Brain microvascular endothelial cell (primary cell): ENCODE measurements at regions not wholly inside any gene's neighbourhood (a gene's known extent, or its start where the extent isn't known, plus 50 kb on each side); places are given as distances from the start of the nearest gene placed in this dataset.

Source experiments
- DNase-seq: peaks from one replicate; pipeline ENCODE4 v3.0.0-alpha.2; 2020
- H3K27ac ChIP-seq: fragments of 250-450 bp; sonication (Bioruptor Pico); 2 replicates; pipeline ENCODE4 v1.5.1; 2020; ENCODE audit warnings: mild to moderate bottlenecking, moderate library complexity
- H3K27me3 ChIP-seq: fragments of 250-450 bp; sonication (Bioruptor Pico); replicated peaks from 2 replicates; pipeline ENCODE4 v1.5.1; 2020; ENCODE audit warnings: mild to moderate bottlenecking
- H3K36me3 ChIP-seq: fragments of 250-450 bp; sonication (Bioruptor Pico); replicated peaks from 2 replicates; pipeline ENCODE4 v1.5.1; 2020; ENCODE audit warnings: mild to moderate bottlenecking
- H3K4me3 ChIP-seq: 2 replicates; pipeline ENCODE4 v1.5.1; 2011; ENCODE audit warnings: low read depth, mild to moderate bottlenecking, control low read depth, low read length, moderate library complexity
- in situ Hi-C: cut with HindIII; loops from 2 replicates; pipeline ENCODE4 v1.10.0; 2017; ENCODE audit warnings: low sequenced_read_pairs, low pct_ligation_motif_present
- TF ChIP-seq, protein P1 (sequence below): IDR thresholded peaks from 2 replicates; pipeline ENCODE4 v1.5.1; 2011; ENCODE audit warnings: low read depth, mild to moderate bottlenecking, moderate library complexity, low read length, control low read depth, inconsistent platforms; ENCODE audit errors: missing control alignments

DNA sequence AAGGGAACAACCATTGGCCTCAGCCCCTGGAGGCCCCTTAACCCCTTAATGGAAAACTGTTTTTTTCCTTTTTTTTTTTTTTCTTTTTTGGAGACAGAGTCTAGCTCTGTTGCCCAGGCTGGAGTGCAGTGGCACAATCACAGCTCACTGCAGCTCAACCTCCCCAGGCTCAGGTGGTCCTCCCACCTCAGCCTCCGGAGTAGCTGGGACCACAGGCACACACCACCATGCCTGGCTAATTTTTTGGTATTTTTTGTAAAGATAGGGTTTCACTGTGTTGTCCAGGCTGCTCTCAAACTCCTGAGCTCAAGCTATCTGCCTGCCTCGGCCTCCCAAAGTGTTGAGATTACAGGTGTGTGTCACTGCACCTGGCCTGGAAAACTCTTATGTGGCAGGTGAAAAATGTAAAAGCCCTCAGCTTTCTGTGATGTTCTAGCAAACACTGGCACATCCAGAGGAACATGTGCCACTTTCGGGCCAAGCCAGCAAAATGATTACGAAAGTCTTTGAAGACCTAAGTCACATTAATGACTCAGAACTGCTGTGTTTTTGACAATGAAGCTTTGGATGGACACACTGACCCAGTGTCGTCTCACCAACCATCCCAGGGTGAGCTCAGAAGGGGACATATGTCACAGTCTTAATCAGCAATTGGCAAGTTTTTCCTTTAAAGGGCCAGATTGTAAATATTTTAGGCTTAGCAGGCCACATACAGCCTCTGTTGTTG, 189.3 kb upstream of the TPM1 start:
- TF ChIP-seq, protein P1, sequence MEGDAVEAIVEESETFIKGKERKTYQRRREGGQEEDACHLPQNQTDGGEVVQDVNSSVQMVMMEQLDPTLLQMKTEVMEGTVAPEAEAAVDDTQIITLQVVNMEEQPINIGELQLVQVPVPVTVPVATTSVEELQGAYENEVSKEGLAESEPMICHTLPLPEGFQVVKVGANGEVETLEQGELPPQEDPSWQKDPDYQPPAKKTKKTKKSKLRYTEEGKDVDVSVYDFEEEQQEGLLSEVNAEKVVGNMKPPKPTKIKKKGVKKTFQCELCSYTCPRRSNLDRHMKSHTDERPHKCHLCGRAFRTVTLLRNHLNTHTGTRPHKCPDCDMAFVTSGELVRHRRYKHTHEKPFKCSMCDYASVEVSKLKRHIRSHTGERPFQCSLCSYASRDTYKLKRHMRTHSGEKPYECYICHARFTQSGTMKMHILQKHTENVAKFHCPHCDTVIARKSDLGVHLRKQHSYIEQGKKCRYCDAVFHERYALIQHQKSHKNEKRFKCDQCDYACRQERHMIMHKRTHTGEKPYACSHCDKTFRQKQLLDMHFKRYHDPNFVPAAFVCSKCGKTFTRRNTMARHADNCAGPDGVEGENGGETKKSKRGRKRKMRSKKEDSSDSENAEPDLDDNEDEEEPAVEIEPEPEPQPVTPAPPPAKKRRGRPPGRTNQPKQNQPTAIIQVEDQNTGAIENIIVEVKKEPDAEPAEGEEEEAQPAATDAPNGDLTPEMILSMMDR: no peak
- Histone ChIP-seq H3K27me3 (no peaks in the 10 kb centered on the region), H3K4me3 (no peak overlapping the region), H3K36me3 (no peaks in the 10 kb centered on the region), H3K27ac (no peak overlapping the region)
- DNase-seq: no peak
- in situ Hi-C loops: no loop called here

DNA sequence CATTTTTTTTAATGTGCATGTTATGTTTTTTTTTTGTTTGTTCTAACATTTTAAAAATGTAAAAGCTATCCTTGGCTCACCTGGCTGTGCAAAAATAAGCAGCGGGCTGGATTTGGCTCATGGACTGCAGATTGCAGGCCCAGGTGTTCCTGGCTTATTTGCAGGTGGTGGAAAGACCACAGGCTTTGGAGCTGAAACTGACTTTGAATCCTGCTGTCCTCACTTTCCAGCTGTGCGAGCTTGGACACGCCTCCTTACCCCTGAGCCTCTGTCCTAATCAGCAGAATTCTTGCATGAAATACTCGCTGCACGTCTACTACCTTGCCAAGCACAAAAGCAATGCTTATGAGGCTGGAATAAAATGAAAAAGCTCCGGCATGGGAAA, 188.7 kb upstream of the TPM1 start:
- DNase-seq: no peak
- in situ Hi-C loops: no loop called here
- Histone ChIP-seq H3K4me3 (no peak overlapping the region), H3K27me3 (no peaks in the 10 kb centered on the region), H3K36me3 (no peaks in the 10 kb centered on the region), H3K27ac (no peak overlapping the region)
- TF ChIP-seq, protein P1: no peak

DNA sequence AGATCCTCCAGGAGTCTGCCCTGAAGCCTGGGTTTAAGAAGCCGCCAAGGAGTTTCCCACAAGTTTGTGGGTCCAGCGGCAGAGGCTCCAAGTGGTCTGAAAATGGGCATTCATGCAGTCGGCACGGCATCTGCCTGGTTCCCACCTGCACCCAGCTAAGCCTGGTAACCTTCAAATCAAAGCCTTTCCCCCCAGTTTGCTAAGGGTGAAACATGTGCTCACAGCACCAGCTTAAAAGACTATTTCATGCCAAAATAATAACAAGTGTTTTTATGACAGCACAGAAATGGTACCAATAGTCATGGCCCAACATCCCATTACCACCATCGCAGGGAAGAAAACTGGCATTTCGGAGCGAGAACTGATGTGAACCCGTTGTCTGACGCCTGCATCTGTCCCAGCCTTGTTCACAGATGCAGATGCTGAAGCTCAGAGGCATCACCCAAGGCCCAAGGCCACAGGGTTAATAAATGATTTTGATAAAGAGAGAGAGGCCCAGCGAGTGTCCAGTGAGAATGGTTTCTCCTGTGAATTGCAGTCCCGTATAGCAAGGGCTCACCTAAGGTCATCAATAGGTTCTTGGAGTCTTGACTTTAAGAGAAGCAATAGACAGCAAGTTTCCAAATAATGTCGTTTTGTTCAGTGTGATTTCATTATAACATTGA, 188.0 kb upstream of the TPM1 start:
- Histone ChIP-seq H3K4me3 (no peak overlapping the region), H3K27ac (no peak overlapping the region), H3K36me3 (no peaks in the 10 kb centered on the region), H3K27me3 (no peaks in the 10 kb centered on the region)
- TF ChIP-seq, protein P1: no peak
- no peak for DNase-seq
- in situ Hi-C loops: no loop called here

DNA sequence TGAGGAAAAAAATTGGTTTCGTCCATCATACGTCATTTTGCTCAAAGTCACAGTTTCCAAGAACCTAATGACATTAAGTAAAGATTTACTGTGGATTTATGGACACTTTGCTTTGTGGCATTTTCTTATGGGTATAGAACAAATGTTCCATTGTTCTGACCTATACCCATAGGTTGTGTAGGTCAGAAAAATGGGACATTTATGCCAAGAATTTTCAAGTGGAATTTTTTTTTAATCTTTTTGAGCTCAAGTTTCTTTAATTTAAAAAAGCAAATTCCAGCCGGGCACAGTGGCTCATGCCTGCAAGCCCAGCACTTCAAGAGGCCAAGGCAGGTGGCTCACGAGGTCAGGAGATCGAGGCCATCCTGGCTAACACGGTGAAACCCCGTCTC, 187.5 kb upstream of the TPM1 start:
- no peak overlapping the region for H3K4me3 ChIP-seq
- TF ChIP-seq, protein P1: no peak
- H3K36me3 ChIP-seq: no peaks in the 10 kb centered on the region
- no peak for DNase-seq
- H3K27me3 ChIP-seq: no peaks in the 10 kb centered on the region
- in situ Hi-C loops: no loop called here
- no peak overlapping the region for H3K27ac ChIP-seq

DNA sequence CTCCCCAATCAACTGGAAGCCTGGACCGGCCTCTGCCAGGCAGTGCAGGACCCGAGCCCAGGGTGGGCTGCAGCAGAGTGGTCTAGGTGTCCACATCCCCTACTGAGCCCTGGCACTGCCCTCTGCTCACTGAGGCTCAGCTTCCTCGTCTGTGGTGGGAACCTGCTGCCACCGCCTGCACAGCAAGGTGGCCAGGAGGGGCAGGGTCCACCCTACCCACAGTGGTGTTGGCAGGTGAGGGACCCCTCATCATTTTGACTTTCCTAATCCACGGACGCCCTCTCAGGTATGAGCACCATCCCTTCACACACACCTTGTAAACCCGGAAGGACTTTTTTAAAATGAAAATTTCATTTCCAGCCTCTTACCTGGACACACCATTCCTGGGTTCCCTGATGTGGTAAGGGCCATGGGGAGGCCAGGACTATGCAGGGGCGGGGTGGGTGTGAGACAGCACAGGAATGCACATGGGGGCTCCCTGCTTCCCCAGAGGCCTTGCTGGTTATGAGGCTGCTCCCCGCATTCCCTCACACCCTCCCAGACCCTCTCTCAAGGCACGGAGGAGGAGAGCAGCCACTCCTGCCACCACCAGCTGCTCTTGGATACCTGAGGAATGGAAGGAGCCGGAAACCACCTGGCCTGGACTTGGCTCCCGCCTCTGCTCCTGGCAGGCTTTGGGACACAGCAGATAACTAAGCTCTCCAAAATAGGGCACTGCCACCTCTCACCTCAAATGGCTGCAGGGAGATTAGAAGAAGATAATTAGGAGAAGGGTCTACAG, 185.9 kb upstream of the TPM1 start:
- in situ Hi-C loops: no loop called here
- Histone ChIP-seq H3K4me3 (no peak overlapping the region), H3K36me3 (no peaks in the 10 kb centered on the region), H3K27me3 (no peaks in the 10 kb centered on the region), H3K27ac (no peak overlapping the region)
- TF ChIP-seq, protein P1: no peak
- DNase-seq: no peak
